IMR-90 (cell line): ENCODE measurements at regions not wholly inside any gene's neighbourhood (a gene's known extent, or its start where the extent isn't known, plus 50 kb on each side); places are given as distances from the start of the nearest gene placed in this dataset.

Source experiments
- BHLHE40 ChIP-seq: fragments of 150-350 bp; IDR thresholded peaks from 2 replicates; pipeline ENCODE4 v1.6.1; 2016; ENCODE audit warnings: mild to moderate bottlenecking, low read depth, low read length
- CEBPB ChIP-seq: IDR thresholded peaks from 2 replicates; pipeline ENCODE4 v1.6.1; 2012; ENCODE audit warnings: low read depth, low read length, improper control_type of control experiment
- CHD1 ChIP-seq: IDR thresholded peaks from 2 replicates; pipeline ENCODE4 v1.6.1; 2012; ENCODE audit warnings: low read depth, low read length, improper control_type of control experiment
- FOS ChIP-seq: fragments of 150-350 bp; IDR thresholded peaks from 2 replicates; pipeline ENCODE4 v1.6.1; 2016; ENCODE audit warnings: low read depth, low read length
- POLR2A ChIP-seq: IDR thresholded peaks from 2 replicates; pipeline ENCODE4 v1.6.1; 2012; ENCODE audit warnings: mild to moderate bottlenecking, low read depth, low read length
- RAD21 ChIP-seq: IDR thresholded peaks from 2 replicates; pipeline ENCODE4 v1.6.1; 2012; ENCODE audit warnings: low read length, improper control_type of control experiment
- RFX5 ChIP-seq: IDR thresholded peaks from 2 replicates; pipeline ENCODE4 v1.8.0; 2012; ENCODE audit warnings: low read depth, mild to moderate bottlenecking, low read length, moderate library complexity
- SMC3 ChIP-seq: fragments of 150-350 bp; IDR thresholded peaks from 2 replicates; pipeline ENCODE4 v1.6.1; 2016; ENCODE audit warnings: low read depth, mild to moderate bottlenecking, antibody characterized with exemption, low read length, moderate library complexity
- TF ChIP-seq, protein P1 (sequence below): conservative IDR thresholded peaks from 2 replicates; pipeline ENCODE4 v1.5.1; 2012; ENCODE audit warnings: mild to moderate bottlenecking, low read depth, low read length, improper control_type of control experiment
- TF ChIP-seq, protein P2 (sequence below): fragments of 150-350 bp; IDR thresholded peaks from 2 replicates; pipeline ENCODE4 v1.6.1; 2017; ENCODE audit warnings: mild to moderate bottlenecking, antibody characterized with exemption, low read length, low read depth
- TF ChIP-seq, protein P3 (sequence below): fragments of 150-350 bp; IDR thresholded peaks from 2 replicates; pipeline ENCODE4 v1.6.1; 2016; ENCODE audit warnings: low read depth, mild to moderate bottlenecking, low read length, moderate library complexity, borderline replicate concordance

- TF ChIP-seq, protein P1, sequence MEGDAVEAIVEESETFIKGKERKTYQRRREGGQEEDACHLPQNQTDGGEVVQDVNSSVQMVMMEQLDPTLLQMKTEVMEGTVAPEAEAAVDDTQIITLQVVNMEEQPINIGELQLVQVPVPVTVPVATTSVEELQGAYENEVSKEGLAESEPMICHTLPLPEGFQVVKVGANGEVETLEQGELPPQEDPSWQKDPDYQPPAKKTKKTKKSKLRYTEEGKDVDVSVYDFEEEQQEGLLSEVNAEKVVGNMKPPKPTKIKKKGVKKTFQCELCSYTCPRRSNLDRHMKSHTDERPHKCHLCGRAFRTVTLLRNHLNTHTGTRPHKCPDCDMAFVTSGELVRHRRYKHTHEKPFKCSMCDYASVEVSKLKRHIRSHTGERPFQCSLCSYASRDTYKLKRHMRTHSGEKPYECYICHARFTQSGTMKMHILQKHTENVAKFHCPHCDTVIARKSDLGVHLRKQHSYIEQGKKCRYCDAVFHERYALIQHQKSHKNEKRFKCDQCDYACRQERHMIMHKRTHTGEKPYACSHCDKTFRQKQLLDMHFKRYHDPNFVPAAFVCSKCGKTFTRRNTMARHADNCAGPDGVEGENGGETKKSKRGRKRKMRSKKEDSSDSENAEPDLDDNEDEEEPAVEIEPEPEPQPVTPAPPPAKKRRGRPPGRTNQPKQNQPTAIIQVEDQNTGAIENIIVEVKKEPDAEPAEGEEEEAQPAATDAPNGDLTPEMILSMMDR: no peak
- TF ChIP-seq, protein P2, sequence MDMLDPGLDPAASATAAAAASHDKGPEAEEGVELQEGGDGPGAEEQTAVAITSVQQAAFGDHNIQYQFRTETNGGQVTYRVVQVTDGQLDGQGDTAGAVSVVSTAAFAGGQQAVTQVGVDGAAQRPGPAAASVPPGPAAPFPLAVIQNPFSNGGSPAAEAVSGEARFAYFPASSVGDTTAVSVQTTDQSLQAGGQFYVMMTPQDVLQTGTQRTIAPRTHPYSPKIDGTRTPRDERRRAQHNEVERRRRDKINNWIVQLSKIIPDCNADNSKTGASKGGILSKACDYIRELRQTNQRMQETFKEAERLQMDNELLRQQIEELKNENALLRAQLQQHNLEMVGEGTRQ: no peak
- TF ChIP-seq SMC3: no peak
- no peak for TF ChIP-seq CHD1
- TF ChIP-seq POLR2A: no peak
- no peak for TF ChIP-seq CEBPB
- TF ChIP-seq BHLHE40: no peak
- TF ChIP-seq FOS: no peak
- no peak for TF ChIP-seq RFX5
- TF ChIP-seq RAD21: no peak
- TF ChIP-seq, protein P3, sequence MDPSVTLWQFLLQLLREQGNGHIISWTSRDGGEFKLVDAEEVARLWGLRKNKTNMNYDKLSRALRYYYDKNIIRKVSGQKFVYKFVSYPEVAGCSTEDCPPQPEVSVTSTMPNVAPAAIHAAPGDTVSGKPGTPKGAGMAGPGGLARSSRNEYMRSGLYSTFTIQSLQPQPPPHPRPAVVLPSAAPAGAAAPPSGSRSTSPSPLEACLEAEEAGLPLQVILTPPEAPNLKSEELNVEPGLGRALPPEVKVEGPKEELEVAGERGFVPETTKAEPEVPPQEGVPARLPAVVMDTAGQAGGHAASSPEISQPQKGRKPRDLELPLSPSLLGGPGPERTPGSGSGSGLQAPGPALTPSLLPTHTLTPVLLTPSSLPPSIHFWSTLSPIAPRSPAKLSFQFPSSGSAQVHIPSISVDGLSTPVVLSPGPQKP: no peak
Observed at GRCh38 chr6:90413867-90414266, 117.2 kb upstream of the BACH2 start.
